Esophagus muscularis mucosa (tissue), 4 donors: ENCODE measurements at regions not wholly inside any gene's neighbourhood (a gene's known extent, or its start where the extent isn't known, plus 50 kb on each side); places are given as distances from the start of the nearest gene placed in this dataset.

ENCODE experiments used
- DNase-seq: peaks from one replicate; pipeline ENCODE4 v3.0.0-alpha.2; 2017; ENCODE audit errors: extremely low spot score
- H3K27ac ChIP-seq, 4 donors: fragments of 200-600 bp; sonication (generic); replicated peaks in 1 of 4; 1 replicate in 3 of 4; 2 replicates in 1 of 4; pipeline ENCODE4 v1.5.1; 2016 to 2019; ENCODE audit warnings: mild to moderate bottlenecking in 1 of 4
- H3K27me3 ChIP-seq, 4 donors: fragments of 200-600 bp; sonication (generic); one replicate each; pipeline versions ENCODE4 v1.5.1 to v1.6.0; 2016 to 2019
- H3K36me3 ChIP-seq, 4 donors: fragments of 200-600 bp; sonication (generic); one replicate each; pipeline ENCODE4 v1.5.1; 2016 to 2019
- H3K4me1 ChIP-seq, 4 donors: fragments of 200-600 bp; sonication (generic); one replicate each; pipeline ENCODE4 v1.5.1; 2016 to 2019
- H3K4me3 ChIP-seq, 4 donors: fragments of 200-600 bp; sonication (generic); 1 replicate in 2 of 4; 2 replicates in 2 of 4; pipeline ENCODE4 v1.5.1; 2016 to 2019; ENCODE audit warnings: mild to moderate bottlenecking in 4 of 4, moderate library complexity in 1 of 4
- H3K9me3 ChIP-seq, 4 donors: fragments of 200-600 bp; sonication (generic); 1 replicate in 3 of 4; 2 replicates in 1 of 4; pipeline ENCODE4 v1.5.1; 2016 to 2019
- EP300 ChIP-seq: sonication (generic); formaldehyde crosslinking; IDR thresholded peaks from one replicate; pipeline ENCODE4 v1.6.1; 2017; ENCODE audit warnings: antibody characterized with exemption
- POLR2A ChIP-seq: fragments of 450-650 bp; IDR thresholded peaks from one replicate; pipeline ENCODE4 v1.6.1; 2017; ENCODE audit warnings: antibody characterized with exemption, moderate library complexity, mild to moderate bottlenecking, low read depth
- POLR2AphosphoS5 ChIP-seq, 2 donors: sonication (generic); formaldehyde crosslinking; IDR thresholded peaks; one replicate each; pipeline ENCODE4 v1.6.1; 2017; ENCODE audit warnings: antibody characterized with exemption in 2 of 2
- WGBS: methylation state at CpG from one replicate; pipeline ENCODE4 v1.1.5; 2018; 5-methylcytosine and 5-hydroxymethylcytosine counted together
- intact Hi-C: fragments of 100-400 bp; cut with DNase I; formaldehyde crosslinking; loops from one replicate; pipeline ENCODE4 v1.15.1; 2023
- TF ChIP-seq, protein P1 (sequence below), 3 experiments: fragments of 200-600 bp in 2 of 3; fragments of 450-650 bp in 1 of 3; sonication (generic) in 2 of 3; IDR thresholded peaks; one replicate each; pipeline ENCODE4 v1.5.1; 2017 to 2019; ENCODE audit warnings: antibody characterized with exemption in 3 of 3, mild to moderate bottlenecking in 2 of 3, moderate library complexity in 1 of 3

DNA sequence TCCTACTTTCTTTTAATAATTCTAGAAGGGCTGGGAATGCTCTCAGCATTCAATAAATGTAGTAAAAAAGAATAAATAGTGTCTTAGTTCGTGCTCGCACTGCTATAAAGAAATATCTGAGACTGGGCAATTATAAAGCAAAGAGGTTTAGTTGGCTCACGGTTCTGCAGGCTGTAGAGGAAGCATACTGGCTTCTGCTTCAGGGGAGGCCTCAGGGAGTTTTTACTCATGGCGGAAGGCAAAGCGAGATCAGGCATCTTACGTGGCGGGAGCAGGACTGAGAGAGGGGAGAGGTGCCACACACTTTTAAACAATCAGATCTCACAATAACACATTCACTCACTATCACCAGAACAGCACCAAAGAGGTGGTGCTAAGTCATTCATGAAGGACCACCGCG lies 103.0 kb upstream of the UBE2E2 start:
- H3K36me3 ChIP-seq = no peaks in the 10 kb centered on the region
- H3K4me1 ChIP-seq = no peaks in the 10 kb centered on the region
- H3K4me3 ChIP-seq = no peak overlapping the region
- H3K27me3 ChIP-seq = no peaks in the 10 kb centered on the region
- intact Hi-C loops = no loop called here
- no peak overlapping the region for H3K27ac ChIP-seq
- no peak for TF ChIP-seq POLR2A
- no peak for TF ChIP-seq POLR2AphosphoS5 (IDR thresholded peaks at IDR 0.05)
- TF ChIP-seq, protein P1, sequence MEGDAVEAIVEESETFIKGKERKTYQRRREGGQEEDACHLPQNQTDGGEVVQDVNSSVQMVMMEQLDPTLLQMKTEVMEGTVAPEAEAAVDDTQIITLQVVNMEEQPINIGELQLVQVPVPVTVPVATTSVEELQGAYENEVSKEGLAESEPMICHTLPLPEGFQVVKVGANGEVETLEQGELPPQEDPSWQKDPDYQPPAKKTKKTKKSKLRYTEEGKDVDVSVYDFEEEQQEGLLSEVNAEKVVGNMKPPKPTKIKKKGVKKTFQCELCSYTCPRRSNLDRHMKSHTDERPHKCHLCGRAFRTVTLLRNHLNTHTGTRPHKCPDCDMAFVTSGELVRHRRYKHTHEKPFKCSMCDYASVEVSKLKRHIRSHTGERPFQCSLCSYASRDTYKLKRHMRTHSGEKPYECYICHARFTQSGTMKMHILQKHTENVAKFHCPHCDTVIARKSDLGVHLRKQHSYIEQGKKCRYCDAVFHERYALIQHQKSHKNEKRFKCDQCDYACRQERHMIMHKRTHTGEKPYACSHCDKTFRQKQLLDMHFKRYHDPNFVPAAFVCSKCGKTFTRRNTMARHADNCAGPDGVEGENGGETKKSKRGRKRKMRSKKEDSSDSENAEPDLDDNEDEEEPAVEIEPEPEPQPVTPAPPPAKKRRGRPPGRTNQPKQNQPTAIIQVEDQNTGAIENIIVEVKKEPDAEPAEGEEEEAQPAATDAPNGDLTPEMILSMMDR (IDR thresholded peaks at IDR 0.05) = no peak
- TF ChIP-seq EP300 = no peak
- DNase-seq = no peak
- WGBS = 91% methylated on average over 9 of the region's 9 CpGs
- H3K9me3 ChIP-seq = no peaks in the 10 kb centered on the region

DNA sequence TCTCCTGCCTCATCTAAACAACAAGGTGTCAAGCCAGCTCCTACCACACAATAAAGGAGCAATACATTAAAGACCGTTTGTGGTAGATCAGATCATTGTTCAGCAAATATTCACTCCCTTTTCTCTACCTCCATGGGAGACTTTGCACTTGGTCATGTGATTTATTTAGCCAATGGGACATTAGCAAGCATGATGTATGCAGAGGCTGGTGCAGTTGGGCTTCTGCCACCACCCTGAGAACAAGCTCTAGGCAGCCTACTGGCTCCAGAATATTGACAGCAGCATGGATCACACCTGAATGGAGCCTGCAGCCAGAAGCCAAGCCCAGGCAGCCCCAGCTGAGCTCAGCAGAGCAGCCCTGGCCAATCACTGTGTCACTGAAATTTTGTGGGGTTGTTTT lies 99.4 kb upstream of the UBE2E2 start:
- H3K4me1 ChIP-seq = no peaks in the 10 kb centered on the region
- H3K27me3 ChIP-seq = no peaks in the 10 kb centered on the region
- no peaks in the 10 kb centered on the region for H3K36me3 ChIP-seq
- no peak overlapping the region for H3K27ac ChIP-seq
- H3K4me3 ChIP-seq = no peak overlapping the region
- 93% methylated on average over 1 of the region's 1 CpG for WGBS
- intact Hi-C loops = no loop called here
- DNase-seq = no peak
- TF ChIP-seq POLR2A = no peak
- TF ChIP-seq POLR2AphosphoS5 (IDR thresholded peaks at IDR 0.05) = no peak
- TF ChIP-seq EP300 = no peak
- TF ChIP-seq, protein P1 (IDR thresholded peaks at IDR 0.05) = no peak
- H3K9me3 ChIP-seq = no peaks in the 10 kb centered on the region

DNA sequence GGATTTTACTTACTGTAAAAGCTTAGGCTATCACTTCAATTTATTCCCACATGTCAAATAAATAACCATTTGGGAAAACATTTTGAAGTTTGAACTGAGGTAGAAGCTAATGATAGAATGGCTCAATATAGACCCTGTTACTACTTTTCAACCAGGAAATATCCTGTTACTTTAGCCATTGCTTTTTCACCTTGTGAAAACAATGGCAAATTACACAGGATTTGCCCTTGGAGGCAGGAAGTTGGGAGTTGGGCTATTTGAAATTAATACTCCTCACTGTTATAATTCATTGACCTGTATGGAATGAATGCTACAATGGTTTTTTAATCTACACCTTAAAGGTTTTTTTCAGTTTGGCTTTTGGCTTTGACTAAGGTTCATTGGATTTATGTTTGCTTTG lies 98.1 kb upstream of the UBE2E2 start:
- TF ChIP-seq POLR2AphosphoS5 (IDR thresholded peaks at IDR 0.05) = no peak
- TF ChIP-seq EP300 = no peak
- no peak for TF ChIP-seq POLR2A
- TF ChIP-seq, protein P1 (IDR thresholded peaks at IDR 0.05) = no peak

DNA sequence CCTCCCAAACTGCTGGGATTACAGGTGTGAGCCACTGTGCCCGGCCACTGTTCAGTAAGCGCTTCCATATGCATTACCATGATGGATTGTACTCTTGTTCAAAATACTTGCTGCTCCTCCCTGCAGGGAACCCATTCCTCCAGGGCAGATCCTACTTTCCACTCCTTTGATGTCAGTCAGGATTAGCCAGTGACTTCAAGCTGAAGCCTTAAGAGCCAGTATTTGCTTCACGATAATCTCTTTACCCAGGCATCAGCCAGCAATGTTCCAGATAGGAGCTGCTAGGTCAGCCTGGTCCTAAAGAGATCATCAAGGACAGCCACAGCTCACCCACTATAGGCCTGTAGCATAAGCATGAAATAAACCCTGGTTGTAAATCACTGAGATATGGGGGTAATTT lies 96.5 kb upstream of the UBE2E2 start:
- 96% methylated on average over 3 of the region's 3 CpGs for WGBS
- DNase-seq = no peak
- Histone ChIP-seq H3K4me1 (no peaks in the 10 kb centered on the region), H3K9me3 (no peaks in the 10 kb centered on the region), H3K27me3 (no peaks in the 10 kb centered on the region), H3K27ac (no peak overlapping the region), H3K36me3 (no peaks in the 10 kb centered on the region), H3K4me3 (no peak overlapping the region)
- intact Hi-C loops = no loop called here
- TF ChIP-seq EP300 = no peak
- TF ChIP-seq POLR2A = no peak
- TF ChIP-seq, protein P1 (IDR thresholded peaks at IDR 0.05) = no peak
- no peak for TF ChIP-seq POLR2AphosphoS5 (IDR thresholded peaks at IDR 0.05)

More for the DNA sequence above, 98.1 kb upstream of the UBE2E2 start:
- Histone ChIP-seq H3K27me3 (no peaks in the 10 kb centered on the region), H3K4me3 (no peak overlapping the region), H3K36me3 (no peaks in the 10 kb centered on the region), H3K4me1 (no peaks in the 10 kb centered on the region), H3K9me3 (no peaks in the 10 kb centered on the region), H3K27ac (no peak overlapping the region)
- DNase-seq = no peak
- intact Hi-C loops = no loop called here

DNA sequence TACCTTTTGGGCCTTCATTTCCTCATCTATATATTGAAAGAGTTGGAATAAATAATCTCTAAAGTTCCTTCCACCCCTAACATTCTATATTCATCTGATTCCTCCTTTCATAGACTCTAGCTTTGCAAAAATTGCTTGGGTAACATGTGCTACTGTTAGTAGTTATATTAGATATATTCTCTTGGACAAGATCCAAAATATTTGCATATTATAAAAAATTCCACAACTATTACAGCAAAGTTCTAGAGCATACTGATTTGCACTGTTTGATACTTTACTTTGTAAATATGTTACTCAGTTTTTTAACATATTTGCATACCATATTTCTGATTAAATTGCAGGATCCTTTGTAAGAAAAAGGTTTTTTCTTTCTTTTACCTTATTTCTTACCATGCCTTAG lies 95.9 kb upstream of the UBE2E2 start:
- Histone ChIP-seq H3K4me3 (no peak overlapping the region), H3K9me3 (no peaks in the 10 kb centered on the region), H3K36me3 (no peaks in the 10 kb centered on the region), H3K27ac (no peak overlapping the region), H3K27me3 (no peaks in the 10 kb centered on the region), H3K4me1 (no peaks in the 10 kb centered on the region)
- no peak for DNase-seq
- no peak for TF ChIP-seq EP300
- TF ChIP-seq, protein P1 (IDR thresholded peaks at IDR 0.05) = no peak
- no peak for TF ChIP-seq POLR2AphosphoS5 (IDR thresholded peaks at IDR 0.05)
- no peak for TF ChIP-seq POLR2A
- intact Hi-C loops = no loop called here
